Activated CD8-positive, alpha-beta T cell treated with anti-CD3 and anti-CD28 coated beads, Interleukin-2, amount 10 ng/mL, durations not matched to agents 7 days and 5 days (primary cell): ENCODE measurements at regions not wholly inside any gene's neighbourhood (a gene's known extent, or its start where the extent isn't known, plus 50 kb on each side); places are given as distances from the start of the nearest gene placed in this dataset.
"Not testable (repeated sequence)": the region's sequence is repeated elsewhere in the genome, so short reads cannot be mapped to it uniquely, and the experiment has no call there.

Source experiments
- ATAC-seq: fragments of 150-1000 bp; cut with Tn5 transposase; one replicate; pipeline ENCODE4 v1.10.0; 2021; ENCODE audit warnings: moderate library complexity
- CTCF ChIA-PET: fragments of 350-600 bp; sonication (Branson Sonifier 250); formaldehyde crosslinking; loops from one replicate; lab custom pipeline; 2021; ENCODE audit warnings: antibody characterized with exemption; lab: Charles Lee
- POLR2A ChIA-PET: fragments of 350-600 bp; sonication (Branson Sonifier 250); formaldehyde crosslinking; loops from one replicate; lab custom pipeline; 2021; ENCODE audit warnings: antibody characterized with exemption; lab: Charles Lee
- DNase-seq: peaks from one replicate; pipeline ENCODE4 v3.0.0-alpha.2; 2020
- H3K27ac Mint-ChIP-seq: one replicate; pipeline ENCODE4 v1.8.0; 2021; ENCODE audit warnings: mild to moderate bottlenecking, mixed read lengths
- H3K27me3 Mint-ChIP-seq: one replicate; pipeline ENCODE4 v1.8.0; 2021; ENCODE audit warnings: low read depth, mixed read lengths
- H3K36me3 Mint-ChIP-seq: one replicate; pipeline ENCODE4 v1.8.0; 2021; ENCODE audit warnings: low read depth, mixed read lengths
- H3K4me1 Mint-ChIP-seq: one replicate; pipeline ENCODE4 v1.8.0; 2021; ENCODE audit warnings: low read depth, mixed read lengths
- H3K4me3 Mint-ChIP-seq: one replicate; pipeline ENCODE4 v1.8.0; 2021; ENCODE audit warnings: mild to moderate bottlenecking, mixed read lengths
- H3K9me3 Mint-ChIP-seq: one replicate; pipeline ENCODE4 v1.8.0; 2022; ENCODE audit warnings: mixed read lengths; ENCODE audit not compliant: insufficient read depth

GRCh38 chr4:91764085-91764484 lies 539.7 kb upstream of the GRID2 start:
- H3K4me3 Mint-ChIP-seq = no peak overlapping the region
- H3K27ac Mint-ChIP-seq = no peak overlapping the region
- DNase-seq = no peak
- no peaks in the 10 kb centered on the region for H3K4me1 Mint-ChIP-seq
- ChIA-PET POLR2A (no interaction called here), CTCF (no interaction called here)
- ATAC-seq = no peak
- no peaks in the 10 kb centered on the region for H3K27me3 Mint-ChIP-seq
- H3K9me3 Mint-ChIP-seq = no peaks in the 10 kb centered on the region
- no peaks in the 10 kb centered on the region for H3K36me3 Mint-ChIP-seq

- DNase-seq = no peak
- H3K27me3 Mint-ChIP-seq = no peaks in the 10 kb centered on the region
- peaks cover 7% of the 10 kb centered on the region for H3K9me3 Mint-ChIP-seq
- ChIA-PET CTCF (no interaction called here), POLR2A (no interaction called here)
- no peaks in the 10 kb centered on the region for H3K4me1 Mint-ChIP-seq
- H3K27ac Mint-ChIP-seq = no peak overlapping the region
- H3K4me3 Mint-ChIP-seq = no peak overlapping the region
- H3K36me3 Mint-ChIP-seq = no peaks in the 10 kb centered on the region
- ATAC-seq = no peak
Measured at GRCh38 chr4:91769912-91770311, 533.9 kb upstream of the GRID2 start.

- CTCF ChIA-PET, POLR2A ChIA-PET, H3K36me3 Mint-ChIP-seq, ATAC-seq, H3K27ac Mint-ChIP-seq, DNase-seq, H3K4me1 Mint-ChIP-seq, H3K9me3 Mint-ChIP-seq, H3K4me3 Mint-ChIP-seq, H3K27me3 Mint-ChIP-seq: not testable (repeated sequence)
Measured at GRCh38 chr4:91791631-91792030, 512.1 kb upstream of the GRID2 start.

- no peak for ATAC-seq
- DNase-seq = no peak
- Mint-ChIP-seq H3K4me3 (no peak overlapping the region), H3K27me3 (no peaks in the 10 kb centered on the region), H3K27ac (no peak overlapping the region), H3K9me3 (peaks cover 13% of the 10 kb centered on the region), H3K36me3 (no peaks in the 10 kb centered on the region), H3K4me1 (no peaks in the 10 kb centered on the region)
- ChIA-PET CTCF (no interaction called here), POLR2A (no interaction called here)
Measured at GRCh38 chr4:91795947-91796346, 507.8 kb upstream of the GRID2 start.

- CTCF ChIA-PET = no interaction called here
- DNase-seq (no peak), ATAC-seq (no peak)
- H3K27ac Mint-ChIP-seq = no peak overlapping the region
- no peaks in the 10 kb centered on the region for H3K27me3 Mint-ChIP-seq
- H3K4me1 Mint-ChIP-seq = no peaks in the 10 kb centered on the region
- no peak overlapping the region for H3K4me3 Mint-ChIP-seq
- POLR2A ChIA-PET = no interaction called here
- no peaks in the 10 kb centered on the region for H3K36me3 Mint-ChIP-seq
- H3K9me3 Mint-ChIP-seq = no peaks in the 10 kb centered on the region
Measured at GRCh38 chr4:91812319-91812718, 491.4 kb upstream of the GRID2 start.

- no peak overlapping the region for H3K27ac Mint-ChIP-seq
- H3K9me3 Mint-ChIP-seq = peaks cover 40% of the 10 kb centered on the region
- ChIA-PET CTCF (no interaction called here), POLR2A (no interaction called here)
- H3K27me3 Mint-ChIP-seq = no peaks in the 10 kb centered on the region
- ATAC-seq (no peak), DNase-seq (no peak)
- H3K4me1 Mint-ChIP-seq = no peaks in the 10 kb centered on the region
- H3K4me3 Mint-ChIP-seq = no peak overlapping the region
- no peaks in the 10 kb centered on the region for H3K36me3 Mint-ChIP-seq
Measured at GRCh38 chr4:91824773-91825172, 479.0 kb upstream of the GRID2 start.

GRCh38 chr4:91826186-91826585 lies 477.6 kb upstream of the GRID2 start:
- POLR2A ChIA-PET = no interaction called here
- Mint-ChIP-seq H3K4me3 (no peak overlapping the region), H3K27me3 (no peaks in the 10 kb centered on the region), H3K9me3 (peaks cover 39% of the 10 kb centered on the region), H3K36me3 (no peaks in the 10 kb centered on the region), H3K27ac (no peak overlapping the region), H3K4me1 (no peaks in the 10 kb centered on the region)
- DNase-seq = no peak
- no peak for ATAC-seq
- CTCF ChIA-PET = no interaction called here

GRCh38 chr4:91827914-91828313 lies 475.9 kb upstream of the GRID2 start:
- Mint-ChIP-seq H3K27me3 (no peaks in the 10 kb centered on the region), H3K9me3 (peaks cover 29% of the 10 kb centered on the region), H3K4me1 (no peaks in the 10 kb centered on the region), H3K27ac (no peak overlapping the region), H3K36me3 (no peaks in the 10 kb centered on the region), H3K4me3 (no peak overlapping the region)
- CTCF ChIA-PET = no interaction called here
- DNase-seq (no peak), ATAC-seq (no peak)
- POLR2A ChIA-PET = no interaction called here

- no peaks in the 10 kb centered on the region for H3K36me3 Mint-ChIP-seq
- no peak overlapping the region for H3K27ac Mint-ChIP-seq
- no peaks in the 10 kb centered on the region for H3K4me1 Mint-ChIP-seq
- ATAC-seq (no peak), DNase-seq (no peak)
- ChIA-PET CTCF (no interaction called here), POLR2A (no interaction called here)
- H3K27me3 Mint-ChIP-seq = no peaks in the 10 kb centered on the region
- H3K9me3 Mint-ChIP-seq = peaks cover 22% of the 10 kb centered on the region
- H3K4me3 Mint-ChIP-seq = no peak overlapping the region
Measured at GRCh38 chr4:91829531-91829930, 474.2 kb upstream of the GRID2 start.

GRCh38 chr4:91830681-91831395 lies 472.9 kb upstream of the GRID2 start:
- ChIA-PET CTCF (no interaction called here), POLR2A (no interaction called here)
- Mint-ChIP-seq H3K9me3 (peaks cover 17% of the 10 kb centered on the region), H3K4me3 (no peak overlapping the region), H3K36me3 (no peaks in the 10 kb centered on the region), H3K27me3 (no peaks in the 10 kb centered on the region), H3K27ac (no peak overlapping the region), H3K4me1 (no peaks in the 10 kb centered on the region)
- no peak for ATAC-seq
- DNase-seq = no peak

- no peaks in the 10 kb centered on the region for H3K36me3 Mint-ChIP-seq
- CTCF ChIA-PET = no interaction called here
Measured at GRCh38 chr4:91837608-91838029, 466.1 kb upstream of the GRID2 start.

GRCh38 chr4:91838181-91838861 lies 465.4 kb upstream of the GRID2 start:
- H3K4me1 Mint-ChIP-seq = no peaks in the 10 kb centered on the region
- no peak for ATAC-seq
- peaks cover 25% of the 10 kb centered on the region for H3K9me3 Mint-ChIP-seq

More at GRCh38 chr4:91837608-91838029, 466.1 kb upstream of the GRID2 start:
- no peaks in the 10 kb centered on the region for H3K4me1 Mint-ChIP-seq
- DNase-seq (no peak), ATAC-seq (no peak)
- H3K9me3 Mint-ChIP-seq = peaks cover 28% of the 10 kb centered on the region
- H3K27ac Mint-ChIP-seq = no peak overlapping the region
- no peak overlapping the region for H3K4me3 Mint-ChIP-seq
- no peaks in the 10 kb centered on the region for H3K27me3 Mint-ChIP-seq
- POLR2A ChIA-PET = no interaction called here

More at GRCh38 chr4:91838181-91838861, 465.4 kb upstream of the GRID2 start:
- no peak for DNase-seq
- no peaks in the 10 kb centered on the region for H3K27me3 Mint-ChIP-seq
- ChIA-PET CTCF (no interaction called here), POLR2A (no interaction called here)
- H3K36me3 Mint-ChIP-seq = no peaks in the 10 kb centered on the region
- H3K27ac Mint-ChIP-seq = no peak overlapping the region
- H3K4me3 Mint-ChIP-seq = no peak overlapping the region
